ENCODE measurements at regions not wholly inside any gene's neighbourhood (a gene's known extent, or its start where the extent isn't known, plus 50 kb on each side); places are given as distances from the start of the nearest gene placed in this dataset.
A peak's percentile ranks its signal among the peaks of the same experiment; 100 is the strongest.
"Not testable (repeated sequence)": the region's sequence is repeated elsewhere in the genome, so short reads cannot be mapped to it uniquely, and the experiment has no call there.

GRCh38 chr7:54186336-54186735 lies 355.8 kb upstream of the VSTM2A start:
- Mint-ChIP-seq H3K4me1 (no peaks in the 10 kb centered on the region), H3K36me3 (ENCODE audit: low read depth) (no peaks in the 10 kb centered on the region), H3K4me3 (no peak overlapping the region), H3K9me3 (no peaks in the 10 kb centered on the region), H3K27ac (peak overlapping the region in 1 of 3 experiments; percentile 42), H3K27me3 (ENCODE audit: low read depth) (no peaks in the 10 kb centered on the region)
- TF ChIP-seq CTCF (IDR thresholded peaks at IDR 0.05; ENCODE audit: unreplicated experiment in 3 of 3): no peak

DNA sequence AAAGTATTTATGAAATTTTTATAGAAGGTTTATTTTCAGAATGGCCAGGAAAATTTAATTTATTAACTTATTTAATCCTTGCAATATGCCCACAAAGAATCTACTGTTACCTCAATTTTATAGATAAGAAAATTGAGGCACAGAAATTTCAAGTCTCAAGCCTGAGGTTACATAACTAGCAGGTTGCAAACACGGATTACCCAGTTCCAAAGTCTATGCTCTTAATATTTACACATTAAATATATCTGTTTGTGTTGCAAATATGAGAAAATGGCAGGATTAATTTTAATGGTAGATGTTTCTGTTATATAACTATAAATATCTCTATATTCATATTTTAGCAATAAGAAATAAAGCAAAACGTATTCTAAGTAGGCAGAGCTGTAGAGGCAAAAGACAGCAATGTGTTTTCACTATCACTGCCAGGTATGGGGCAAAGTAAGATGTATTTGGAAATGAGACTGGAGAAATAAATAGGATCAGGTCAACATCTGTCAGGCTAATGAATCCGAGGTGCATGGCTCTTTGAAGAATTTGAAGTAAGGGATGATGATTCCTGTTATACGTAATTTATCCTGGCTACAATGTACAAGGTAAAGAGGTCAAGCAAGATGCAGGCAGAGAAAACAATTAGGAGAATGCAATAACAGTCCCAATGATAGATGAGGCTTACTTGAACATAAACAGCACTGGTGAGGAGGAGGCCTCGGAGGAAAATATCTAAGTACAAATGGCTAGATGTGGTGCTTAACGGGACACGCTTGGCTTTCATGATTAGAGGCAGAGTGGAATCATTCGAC lies 354.1 kb upstream of the VSTM2A start:
- no peak overlapping the region for H3K27ac Mint-ChIP-seq
- H3K36me3 Mint-ChIP-seq (ENCODE audit: low read depth): no peaks in the 10 kb centered on the region
- H3K27me3 Mint-ChIP-seq (ENCODE audit: low read depth): no peaks in the 10 kb centered on the region
- H3K9me3 Mint-ChIP-seq: no peaks in the 10 kb centered on the region
- TF ChIP-seq CTCF (IDR thresholded peaks at IDR 0.05; ENCODE audit: unreplicated experiment in 3 of 3): no peak
- no peaks in the 10 kb centered on the region for H3K4me1 Mint-ChIP-seq
- no peak overlapping the region for H3K4me3 Mint-ChIP-seq

DNA sequence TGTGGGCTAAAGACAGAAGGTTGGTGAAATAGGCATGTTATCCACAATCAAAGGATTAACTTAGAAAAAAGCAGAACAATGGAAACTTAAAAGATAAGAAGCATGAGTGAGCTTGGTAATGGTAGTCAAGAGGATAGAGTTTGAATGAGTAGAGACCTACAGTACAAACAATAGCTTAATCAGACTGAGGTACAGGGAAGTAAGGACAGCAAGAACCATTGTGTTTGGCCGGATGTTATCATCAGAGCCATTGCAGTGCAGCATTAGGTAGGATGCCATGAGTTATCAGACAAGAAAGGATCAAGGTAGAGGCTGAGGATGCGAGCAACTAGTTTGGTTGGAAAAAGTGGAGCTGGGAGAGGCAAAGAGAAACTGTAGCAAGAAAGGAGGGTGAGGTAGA lies 353.3 kb upstream of the VSTM2A start:
- no peaks in the 10 kb centered on the region for H3K27me3 Mint-ChIP-seq (ENCODE audit: low read depth)
- H3K36me3 Mint-ChIP-seq (ENCODE audit: low read depth): no peaks in the 10 kb centered on the region
- H3K4me3 Mint-ChIP-seq: no peak overlapping the region
- no peaks in the 10 kb centered on the region for H3K4me1 Mint-ChIP-seq
- no peak for TF ChIP-seq CTCF (IDR thresholded peaks at IDR 0.05; ENCODE audit: unreplicated experiment in 3 of 3)
- H3K9me3 Mint-ChIP-seq: no peaks in the 10 kb centered on the region
- no peak overlapping the region for H3K27ac Mint-ChIP-seq

DNA sequence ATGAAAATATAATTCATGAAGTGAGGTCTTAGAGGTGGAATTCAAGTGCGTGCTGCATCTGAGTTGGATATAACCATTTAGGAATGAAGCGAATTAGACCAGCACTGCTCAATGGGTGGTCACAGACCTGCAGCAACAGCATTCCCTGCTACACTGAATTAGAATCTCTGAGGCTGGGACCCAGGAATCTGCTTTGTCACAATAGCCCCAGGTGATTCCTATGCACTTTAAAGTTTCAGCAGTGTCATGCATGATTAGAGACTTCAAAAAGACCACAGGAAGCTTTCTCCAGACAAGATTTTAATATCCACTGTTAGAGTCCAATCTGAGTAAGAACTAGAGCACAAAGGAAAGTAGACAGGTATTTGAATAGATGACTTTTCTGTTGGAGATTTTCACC lies 352.8 kb upstream of the VSTM2A start:
- H3K9me3 Mint-ChIP-seq: no peaks in the 10 kb centered on the region
- no peaks in the 10 kb centered on the region for H3K4me1 Mint-ChIP-seq
- no peak overlapping the region for H3K27ac Mint-ChIP-seq
- TF ChIP-seq CTCF (IDR thresholded peaks at IDR 0.05; ENCODE audit: unreplicated experiment in 3 of 3): no peak
- no peak overlapping the region for H3K4me3 Mint-ChIP-seq
- no peaks in the 10 kb centered on the region for H3K36me3 Mint-ChIP-seq (ENCODE audit: low read depth)
- H3K27me3 Mint-ChIP-seq (ENCODE audit: low read depth): no peaks in the 10 kb centered on the region

GRCh38 chr7:54201501-54201900 lies 340.7 kb upstream of the VSTM2A start:
- Mint-ChIP-seq H3K27ac (no peak overlapping the region), H3K4me1 (no peaks in the 10 kb centered on the region), H3K27me3 (ENCODE audit: low read depth) (no peaks in the 10 kb centered on the region), H3K9me3 (peaks cover 3% of the 10 kb centered on the region), H3K4me3 (no peak overlapping the region), H3K36me3 (ENCODE audit: low read depth) (no peaks in the 10 kb centered on the region)
- no peak for TF ChIP-seq CTCF (IDR thresholded peaks at IDR 0.05; ENCODE audit: unreplicated experiment in 3 of 3)

DNA sequence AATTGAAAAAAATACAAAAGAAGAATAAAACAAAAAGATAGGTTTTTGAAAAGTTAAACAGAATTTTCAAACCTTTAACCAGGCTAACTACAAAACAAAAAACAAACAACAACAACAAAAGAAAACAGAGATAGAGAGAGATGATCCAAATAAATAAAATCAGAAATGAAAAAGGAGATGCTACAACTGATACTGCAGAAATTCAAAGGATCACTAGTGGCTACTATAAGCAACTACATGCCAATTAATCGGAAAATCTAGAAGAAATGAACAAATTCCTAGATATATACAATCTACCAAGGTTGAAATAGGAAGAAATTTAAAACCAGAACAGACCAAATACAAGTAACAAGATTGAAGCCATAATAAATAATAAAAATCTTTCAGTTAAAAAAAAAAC lies 326.8 kb upstream of the VSTM2A start:
- H3K4me1 Mint-ChIP-seq: no peaks in the 10 kb centered on the region

DNA sequence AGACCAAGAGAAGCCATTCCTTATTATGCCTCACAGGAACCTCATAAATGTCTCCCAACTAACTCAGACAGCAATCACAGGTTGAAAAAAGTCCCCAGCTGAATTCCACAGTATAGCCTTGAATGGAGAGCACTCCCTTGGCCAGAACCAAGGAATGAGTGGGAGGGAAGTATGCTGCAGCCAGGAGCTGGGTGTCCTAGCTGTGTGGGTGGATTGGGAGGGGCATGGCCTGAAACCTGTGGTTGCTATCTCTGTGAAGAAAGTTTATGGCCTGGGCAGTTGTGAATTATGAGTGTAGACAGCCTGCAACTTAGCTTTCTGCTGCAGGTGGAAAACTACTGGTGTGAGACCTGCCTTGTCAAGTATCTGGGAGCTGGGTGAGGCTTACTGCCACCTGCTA lies 316.1 kb upstream of the VSTM2A start:
- H3K27ac Mint-ChIP-seq; H3K36me3 Mint-ChIP-seq (ENCODE audit: low read depth); H3K27me3 Mint-ChIP-seq (ENCODE audit: low read depth); H3K4me1 Mint-ChIP-seq; H3K4me3 Mint-ChIP-seq; H3K9me3 Mint-ChIP-seq: not testable (repeated sequence)

More for the DNA sequence above, 326.8 kb upstream of the VSTM2A start:
- no peak for TF ChIP-seq CTCF (IDR thresholded peaks at IDR 0.05; ENCODE audit: unreplicated experiment in 3 of 3)
- H3K27me3 Mint-ChIP-seq (ENCODE audit: low read depth): no peaks in the 10 kb centered on the region
- H3K9me3 Mint-ChIP-seq: peaks cover 51% of the 10 kb centered on the region
- no peaks in the 10 kb centered on the region for H3K36me3 Mint-ChIP-seq (ENCODE audit: low read depth)
- no peak overlapping the region for H3K4me3 Mint-ChIP-seq
- H3K27ac Mint-ChIP-seq: no peak overlapping the region
